Left renal cortex interstitium (tissue), 4 donors: ENCODE measurements at regions not wholly inside any gene's neighbourhood (a gene's known extent, or its start where the extent isn't known, plus 50 kb on each side); places are given as distances from the start of the nearest gene placed in this dataset.
A peak's percentile ranks its signal among the peaks of the same experiment; 100 is the strongest.
"Not testable (repeated sequence)": the region's sequence is repeated elsewhere in the genome, so short reads cannot be mapped to it uniquely, and the experiment has no call there.

ENCODE experiments used
- DNase-seq, 4 donors: peaks; one replicate each; pipeline ENCODE4 v3.0.0-alpha.2; 2013; ENCODE audit warnings: low read depth in 4 of 4, low spot score in 2 of 4, missing footprints in 1 of 4

DNA sequence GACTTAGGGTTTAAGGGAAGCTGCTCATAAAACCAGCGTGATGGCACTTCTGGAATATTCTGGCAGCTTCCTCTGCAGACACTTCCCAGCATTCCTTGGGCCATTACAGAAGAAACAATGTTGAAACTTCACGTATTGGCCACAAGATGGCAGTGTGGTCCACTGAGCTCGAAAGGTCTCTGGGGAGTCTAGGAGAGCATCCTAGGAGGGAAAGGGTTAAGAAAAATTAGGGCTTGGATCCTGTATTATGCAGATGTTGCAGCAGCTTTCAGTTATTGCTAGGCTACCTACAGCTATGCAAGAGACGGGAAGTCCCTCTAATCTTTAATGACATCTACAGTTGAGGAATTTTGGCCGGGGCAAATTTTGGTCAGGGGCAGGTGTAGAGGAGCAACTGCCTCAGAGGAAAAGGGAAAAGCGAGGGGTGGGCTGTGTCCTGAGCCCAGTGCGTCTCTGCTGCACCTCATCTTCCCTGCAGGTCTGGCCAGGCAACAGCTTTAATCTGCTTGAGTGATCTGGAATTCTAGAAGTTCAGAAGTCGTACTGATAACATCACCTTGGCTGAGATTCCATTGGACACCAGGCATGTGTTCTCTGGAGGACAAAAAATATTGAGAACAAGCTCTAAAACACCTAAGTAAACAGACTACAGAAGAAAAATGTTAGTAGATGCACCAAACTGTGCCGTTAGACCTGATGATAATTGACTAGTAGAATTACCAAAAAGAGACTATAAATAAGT is 220.8 kb upstream of the PRSS58 start:
- DNase-seq = peak in 1 of 4 donors; percentile 38

DNA sequence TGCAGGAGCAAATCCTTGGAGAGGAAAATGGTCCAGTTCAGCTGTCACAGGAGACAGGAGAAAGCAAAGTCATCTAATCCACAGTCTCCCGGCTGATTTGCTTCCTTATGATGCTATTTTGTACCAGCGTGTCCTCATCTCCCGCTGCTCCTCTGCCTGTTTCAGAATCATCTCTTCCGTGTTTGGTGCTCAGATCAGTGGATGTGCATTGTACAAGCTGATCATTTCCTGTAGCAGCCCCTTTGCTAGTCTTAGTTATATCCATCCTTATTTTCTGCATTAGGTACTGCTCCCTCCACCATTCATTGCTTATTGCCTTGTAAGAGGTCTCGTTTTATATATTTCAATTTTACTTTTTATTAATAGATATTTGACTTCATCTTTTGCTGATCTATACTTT is 219.9 kb upstream of the PRSS58 start:
- DNase-seq = not testable (repeated sequence)

DNA sequence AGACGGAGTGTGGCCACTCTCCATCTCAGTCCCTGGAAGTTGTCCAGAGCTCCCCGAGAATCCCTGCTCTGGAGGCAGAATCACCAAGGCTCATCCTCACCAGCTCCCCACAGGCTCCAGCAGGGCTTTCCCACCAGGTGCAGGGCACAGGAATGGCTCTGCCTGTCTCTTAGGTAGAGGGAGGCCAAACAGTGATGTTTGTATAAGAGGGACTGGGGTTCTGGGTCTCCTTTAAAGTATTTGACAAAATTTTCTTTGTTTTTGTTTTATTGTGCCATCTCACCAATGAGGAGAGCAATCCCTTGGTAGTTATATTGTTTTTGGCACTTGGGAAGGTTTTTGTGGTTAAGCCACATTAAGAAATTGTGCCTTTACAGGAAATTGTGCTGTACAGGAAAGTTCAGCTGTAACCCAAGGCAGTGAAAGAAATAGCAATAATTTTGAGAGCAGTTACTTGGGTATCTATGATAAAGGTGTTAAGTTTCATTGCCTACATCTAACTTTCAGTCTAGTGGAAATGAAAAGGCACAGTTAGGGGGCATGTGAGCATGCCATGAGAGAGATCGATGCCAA is 219.3 kb upstream of the PRSS58 start:
- DNase-seq = no peak

DNA sequence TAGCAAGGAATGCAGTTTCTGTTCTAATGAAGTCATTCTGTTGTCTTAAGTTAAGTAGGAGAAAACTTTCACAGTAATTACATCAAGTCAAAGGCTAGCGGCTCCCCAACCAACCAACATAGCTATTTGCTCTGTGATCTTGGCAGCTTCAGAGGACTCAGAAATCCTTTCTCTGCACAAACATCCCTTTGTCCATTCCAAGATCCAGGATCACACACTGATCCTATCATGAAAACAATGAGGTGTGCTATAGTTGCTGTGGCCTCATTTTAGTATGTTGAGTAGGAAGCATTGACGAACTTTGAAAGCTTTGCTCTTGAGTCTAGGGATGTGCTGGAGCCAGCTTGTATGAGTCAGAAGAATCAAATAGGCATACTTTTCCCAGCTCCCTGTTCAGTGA is 218.2 kb upstream of the PRSS58 start:
- DNase-seq = no peak

DNA sequence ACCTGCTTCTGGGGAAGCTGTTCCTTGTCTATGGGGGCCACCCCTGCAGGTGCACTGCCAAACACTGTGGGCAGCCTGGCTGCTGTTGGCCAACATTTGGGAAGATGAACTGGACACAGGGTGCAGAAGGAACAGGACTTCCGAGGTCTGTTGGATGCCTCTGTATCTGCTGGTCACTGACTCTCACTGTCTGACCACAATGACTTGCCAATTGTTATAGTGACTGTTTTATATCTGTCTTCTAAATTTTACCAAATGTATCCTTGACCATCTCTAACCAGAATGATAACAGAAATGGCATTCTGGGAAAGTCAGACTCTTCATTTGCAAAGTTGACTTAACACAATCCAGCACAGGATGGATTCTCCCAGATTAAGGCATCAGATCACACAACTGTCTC is 214.0 kb upstream of the PRSS58 start:
- DNase-seq = no peak

DNA sequence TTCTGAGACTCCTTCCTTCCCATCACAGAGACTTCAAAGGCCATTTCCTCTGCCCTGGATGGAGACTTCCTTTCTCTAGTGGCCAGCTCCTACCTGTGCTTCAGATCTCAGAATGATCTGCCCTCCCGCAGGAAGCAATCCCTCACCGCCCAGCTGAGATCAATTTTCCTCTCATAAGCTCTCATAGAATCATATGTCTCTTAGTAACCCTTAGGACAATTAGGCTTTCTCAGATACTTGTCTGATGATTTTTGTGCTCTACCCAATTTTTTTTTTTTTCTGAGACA is 212.6 kb upstream of the PRSS58 start:
- DNase-seq = no peak

DNA sequence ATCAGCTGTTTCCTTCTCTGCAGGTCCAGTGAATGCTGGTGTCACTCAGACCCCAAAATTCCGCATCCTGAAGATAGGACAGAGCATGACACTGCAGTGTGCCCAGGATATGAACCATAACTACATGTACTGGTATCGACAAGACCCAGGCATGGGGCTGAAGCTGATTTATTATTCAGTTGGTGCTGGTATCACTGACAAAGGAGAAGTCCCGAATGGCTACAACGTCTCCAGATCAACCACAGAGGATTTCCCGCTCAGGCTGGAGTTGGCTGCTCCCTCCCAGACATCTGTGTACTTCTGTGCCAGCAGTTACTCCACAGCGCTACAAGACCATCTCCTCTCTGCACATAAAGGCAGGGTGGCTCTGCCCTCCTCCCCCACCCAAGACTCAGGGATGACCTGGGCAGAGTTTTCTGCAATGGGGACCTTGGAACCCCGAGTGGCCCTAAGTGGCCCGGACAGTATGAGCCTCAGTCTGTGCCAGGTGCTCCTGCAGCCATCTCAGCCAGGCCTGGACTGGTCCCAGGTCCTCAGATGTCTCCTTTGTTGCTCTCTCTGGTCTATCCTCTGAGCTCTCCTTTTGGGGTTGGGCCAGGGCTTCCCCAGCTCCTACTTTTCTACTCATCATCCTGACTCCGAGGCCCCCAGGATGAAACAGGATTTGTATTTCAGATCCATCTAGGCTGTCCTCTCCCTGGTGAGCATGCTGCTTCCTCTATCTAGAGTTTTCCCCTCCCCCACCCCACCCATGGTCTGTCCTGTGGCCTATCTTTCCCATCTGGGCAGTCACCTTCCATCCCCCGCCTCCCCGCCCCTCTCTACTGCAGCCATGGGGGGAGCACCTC is 212.1 kb upstream of the PRSS58 start:
- no peak for DNase-seq

DNA sequence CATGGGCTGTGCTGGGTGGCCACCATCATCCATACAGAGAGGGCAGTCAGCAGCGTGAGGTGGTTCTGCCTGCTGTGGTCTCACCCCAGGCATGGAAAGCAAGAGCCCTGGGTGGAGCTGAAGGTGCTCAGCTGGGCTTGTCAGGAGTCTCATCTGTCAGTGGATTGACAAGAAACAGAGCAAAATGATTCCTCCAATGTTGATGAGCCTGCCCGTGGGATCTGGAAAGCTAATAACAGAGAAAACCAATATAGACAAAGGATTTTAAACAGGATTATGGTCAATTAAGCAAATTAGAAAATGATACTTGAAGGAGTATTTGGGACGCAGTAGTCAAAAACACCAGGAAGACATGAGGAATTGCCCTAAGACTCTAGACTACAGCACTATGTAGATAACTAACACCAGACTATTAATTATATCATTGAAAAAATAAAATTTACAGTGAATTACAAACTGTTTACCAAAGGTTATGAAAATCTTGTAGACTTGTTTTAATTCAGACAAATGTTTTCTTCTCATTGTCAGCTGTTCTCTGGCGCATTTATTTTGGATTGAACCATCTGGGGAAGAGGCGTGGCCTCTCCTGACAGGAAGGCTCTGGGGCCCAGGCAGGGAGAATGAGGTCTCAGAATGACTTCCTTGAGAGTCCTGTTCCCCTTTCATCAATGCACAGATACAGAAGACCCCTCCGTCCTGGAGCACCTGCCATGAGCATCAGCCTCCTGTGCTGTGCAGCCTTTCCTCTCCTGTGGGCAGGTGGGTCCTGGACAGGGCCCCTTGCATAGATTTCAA is 211.2 kb upstream of the PRSS58 start:
- no peak for DNase-seq

DNA sequence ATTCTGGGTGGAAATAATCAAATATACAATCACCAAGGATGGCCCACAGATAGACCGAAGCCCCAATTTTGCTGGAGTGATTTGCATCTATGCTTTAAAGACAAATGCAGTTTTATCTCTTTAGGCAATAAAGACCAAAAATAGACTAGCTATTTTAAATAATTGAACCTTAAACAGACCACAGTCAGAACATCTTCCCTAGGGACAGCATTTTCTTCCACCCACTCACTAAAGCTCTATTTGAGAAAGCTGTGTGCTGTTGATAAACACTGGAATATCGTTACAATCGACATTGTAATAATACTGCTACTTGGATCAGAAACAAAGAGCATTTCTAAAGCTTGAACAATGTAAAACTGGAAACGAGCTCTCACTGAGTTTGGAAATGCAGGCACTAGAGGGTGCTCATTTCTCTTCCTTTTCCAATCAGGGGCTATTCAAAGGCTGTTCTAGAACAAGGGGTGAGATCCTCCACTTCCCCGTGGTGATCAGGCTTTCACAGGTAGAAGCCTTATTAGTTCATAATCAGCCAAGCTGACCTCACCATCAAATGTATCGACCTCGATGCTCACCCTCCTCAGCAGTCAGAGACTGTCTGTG is 209.3 kb upstream of the PRSS58 start:
- not testable (repeated sequence) for DNase-seq

DNA sequence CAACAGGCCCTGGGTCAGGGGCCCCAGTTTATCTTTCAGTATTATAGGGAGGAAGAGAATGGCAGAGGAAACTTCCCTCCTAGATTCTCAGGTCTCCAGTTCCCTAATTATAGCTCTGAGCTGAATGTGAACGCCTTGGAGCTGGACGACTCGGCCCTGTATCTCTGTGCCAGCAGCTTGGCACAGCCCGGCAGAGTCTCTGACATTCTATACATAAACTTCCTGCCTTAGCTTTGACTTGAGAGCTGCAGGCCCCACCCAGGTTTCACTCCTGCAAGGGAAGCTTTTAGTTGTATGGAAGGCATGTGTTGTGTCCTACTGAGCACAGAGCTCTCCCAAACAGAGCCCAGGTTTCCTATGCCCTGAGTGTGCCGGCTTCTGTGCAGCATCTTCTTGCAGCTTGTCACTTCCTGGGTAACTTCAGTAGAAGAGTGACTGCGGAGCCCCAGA is 205.6 kb upstream of the PRSS58 start:
- DNase-seq = no peak

DNA sequence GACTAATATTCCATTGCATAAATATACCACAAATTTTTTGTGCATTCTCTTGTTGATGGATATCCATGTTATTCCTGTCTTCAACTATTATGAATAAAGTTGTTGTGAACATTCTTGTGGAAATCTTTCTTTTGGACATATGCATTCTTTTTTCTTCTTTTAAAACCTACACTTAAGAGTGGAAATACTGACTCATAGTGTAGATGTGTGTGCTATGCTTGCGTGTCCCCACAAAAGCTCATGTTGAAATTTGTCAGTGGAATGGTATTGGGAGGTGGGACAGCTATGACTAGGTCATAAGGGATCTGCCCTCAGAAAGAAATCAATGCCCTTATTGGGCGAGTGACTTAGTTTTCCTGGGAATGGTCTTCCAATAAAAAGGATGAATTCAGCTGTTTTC is 203.6 kb upstream of the PRSS58 start:
- no peak for DNase-seq

DNA sequence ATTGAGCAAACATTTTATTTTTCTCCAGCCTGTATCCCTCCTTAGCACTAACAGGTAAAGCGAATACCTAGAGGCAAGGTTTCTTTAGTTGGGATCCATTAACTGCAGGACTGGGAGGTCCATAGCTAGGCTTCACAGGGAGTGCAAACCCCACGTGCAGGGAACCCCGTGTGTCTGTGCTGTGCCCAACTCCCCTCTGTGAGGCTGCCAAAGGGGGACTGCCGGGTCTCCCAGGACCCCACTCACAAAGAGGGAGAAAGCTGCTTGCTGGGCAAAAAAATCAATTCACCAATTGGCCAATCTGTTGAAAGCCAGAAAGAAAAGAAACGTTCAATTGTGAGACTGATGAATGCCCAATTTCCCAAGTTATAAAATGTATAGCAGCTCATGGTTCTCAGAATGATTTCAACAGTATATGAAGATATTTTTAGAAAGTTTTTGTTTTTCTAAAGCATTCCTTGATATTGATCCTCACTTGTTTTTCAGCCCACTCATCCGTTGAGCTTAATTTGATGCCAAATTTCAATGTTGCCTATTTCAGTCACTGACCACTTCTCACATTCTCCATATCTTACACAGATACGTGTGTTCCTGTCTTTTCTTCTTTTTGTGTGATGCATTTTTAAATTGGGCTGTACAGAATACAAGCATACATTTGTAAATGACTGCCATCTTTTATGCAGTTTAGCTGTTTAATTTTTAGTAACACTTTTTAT is 202.7 kb upstream of the PRSS58 start:
- no peak for DNase-seq

DNA sequence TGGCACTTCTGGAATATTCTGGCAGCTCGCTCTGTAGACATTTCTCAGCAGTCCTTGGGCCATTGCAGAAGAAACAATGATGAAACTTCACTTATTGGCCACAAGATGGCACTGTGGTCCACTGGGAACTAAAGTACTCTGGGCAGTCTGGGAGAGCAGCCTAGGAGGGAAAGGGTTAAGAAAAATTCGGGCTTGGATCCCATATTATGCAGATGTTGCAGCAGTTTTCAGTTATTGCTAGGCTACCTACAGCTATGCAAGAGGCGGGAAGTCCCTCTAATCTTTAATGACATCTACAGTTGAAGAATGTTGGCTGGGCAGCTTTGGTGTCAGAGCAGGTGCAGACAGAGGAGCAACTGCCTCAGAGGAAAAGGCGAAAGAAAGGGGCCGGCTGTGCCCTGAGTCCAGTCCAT is 201.7 kb upstream of the PRSS58 start:
- DNase-seq = peak in 3 of 4 donors; percentile 28 to 52 (median 35)

DNA sequence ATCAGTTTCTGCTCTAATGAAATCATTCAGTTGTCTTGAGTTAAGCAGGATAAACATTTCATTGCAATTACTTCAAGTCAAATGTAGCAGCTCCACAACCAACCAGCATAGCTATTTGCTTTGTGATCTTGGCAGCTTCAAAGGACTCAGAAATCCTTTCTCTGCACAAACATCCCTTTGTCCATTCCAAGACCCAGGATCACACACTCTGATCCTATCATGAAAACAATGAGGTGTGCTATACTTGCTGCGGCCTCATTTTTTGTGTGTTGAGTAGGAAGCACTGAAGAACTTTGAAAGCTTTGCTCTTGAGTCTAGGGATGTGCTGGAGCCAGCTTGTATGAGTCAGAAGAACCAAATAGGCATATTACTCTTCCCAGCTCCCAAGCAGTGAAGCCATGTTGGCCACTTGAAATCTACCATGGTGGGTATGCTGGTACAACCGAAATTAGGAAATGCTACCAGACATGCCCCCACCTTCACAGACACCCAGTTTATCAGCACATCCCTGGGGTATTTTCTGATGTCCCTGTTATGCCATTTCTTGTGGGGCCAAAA is 199.4 kb upstream of the PRSS58 start:
- DNase-seq = no peak

DNA sequence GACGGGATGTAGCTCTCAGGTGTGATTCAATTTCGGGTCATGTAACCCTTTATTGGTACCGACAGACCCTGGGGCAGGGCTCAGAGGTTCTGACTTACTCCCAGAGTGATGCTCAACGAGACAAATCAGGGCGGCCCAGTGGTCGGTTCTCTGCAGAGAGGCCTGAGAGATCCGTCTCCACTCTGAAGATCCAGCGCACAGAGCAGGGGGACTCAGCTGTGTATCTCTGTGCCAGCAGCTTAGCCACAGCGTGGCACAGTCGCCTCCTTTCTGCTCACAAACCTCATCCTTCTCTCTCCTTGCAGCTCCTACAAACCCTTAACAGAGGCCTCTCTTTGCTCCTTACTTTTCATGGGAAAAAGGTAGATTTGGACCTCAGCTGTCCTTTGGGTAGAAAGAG is 197.5 kb upstream of the PRSS58 start:
- DNase-seq = no peak

DNA sequence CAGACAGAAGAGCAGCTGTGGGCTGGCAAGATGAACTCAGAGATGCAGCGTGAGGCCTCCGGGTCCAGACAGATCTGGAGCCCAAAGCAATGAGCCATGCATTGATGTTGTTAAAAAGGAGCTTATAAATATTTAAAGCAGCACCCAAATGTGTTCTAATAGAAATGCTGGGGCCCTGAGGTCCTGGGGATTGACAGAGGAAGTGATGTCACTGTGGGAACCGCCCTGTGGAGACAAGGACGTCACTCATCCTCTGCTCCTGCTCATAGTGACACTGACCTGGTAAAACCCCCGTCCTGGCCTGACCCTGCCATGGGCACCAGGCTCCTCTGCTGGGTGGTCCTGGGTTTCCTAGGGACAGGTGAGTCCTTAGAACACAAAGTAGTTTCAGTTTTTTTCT is 197.0 kb upstream of the PRSS58 start:
- DNase-seq = no peak

DNA sequence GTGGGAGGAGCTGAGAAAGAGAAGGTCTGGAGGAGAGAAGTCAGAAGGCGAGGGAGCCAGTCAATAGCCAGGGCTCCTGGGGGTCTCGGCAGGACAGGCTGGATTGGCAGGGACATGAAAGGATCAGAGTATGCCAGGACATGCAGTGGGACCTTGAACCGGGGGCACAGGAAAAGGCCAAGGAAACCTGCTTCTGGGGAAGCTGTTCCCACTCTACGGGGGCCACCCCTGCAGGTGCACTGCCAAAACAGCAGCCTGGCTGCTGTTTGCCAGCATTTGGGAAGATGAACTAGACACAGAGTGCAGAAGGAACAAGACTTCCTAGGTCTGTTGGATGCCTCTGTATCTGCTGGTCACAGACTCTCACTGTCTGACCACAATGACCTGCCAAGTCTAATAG is 194.9 kb upstream of the PRSS58 start:
- no peak for DNase-seq

DNA sequence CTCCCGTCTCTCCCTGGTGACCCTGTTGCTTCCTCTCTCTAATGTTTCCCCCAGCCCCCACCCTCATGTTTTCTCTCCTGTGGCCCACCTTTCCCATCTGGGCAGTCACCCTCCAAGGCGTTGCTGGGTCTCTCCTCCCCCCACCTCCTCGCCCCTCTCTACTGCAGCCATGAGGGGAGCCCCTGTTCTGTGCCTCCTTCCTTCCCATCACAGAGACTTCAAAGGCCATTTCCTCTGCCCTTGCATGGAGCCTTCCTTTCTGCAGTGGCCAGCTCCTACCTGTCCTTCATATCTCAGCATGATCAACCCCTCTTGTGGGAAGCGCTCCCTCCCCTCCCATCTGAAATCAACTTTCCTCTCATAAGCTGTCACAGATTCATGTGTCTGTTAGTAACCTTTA is 194.0 kb upstream of the PRSS58 start:
- DNase-seq = no peak

DNA sequence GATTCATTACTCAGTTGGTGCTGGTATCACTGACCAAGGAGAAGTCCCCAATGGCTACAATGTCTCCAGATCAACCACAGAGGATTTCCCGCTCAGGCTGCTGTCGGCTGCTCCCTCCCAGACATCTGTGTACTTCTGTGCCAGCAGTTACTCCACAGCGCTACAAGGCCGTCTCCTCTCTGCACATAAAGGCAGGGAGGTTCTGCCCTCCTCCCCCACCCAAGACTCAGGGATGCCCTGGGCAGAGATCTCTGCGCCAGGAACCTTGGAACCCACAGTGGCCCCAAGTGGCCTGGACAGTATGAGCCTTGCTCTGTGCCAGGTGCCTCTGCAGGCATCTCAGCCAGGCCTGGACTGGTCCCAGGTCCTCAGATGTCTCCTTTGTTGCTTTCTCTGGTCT is 193.4 kb upstream of the PRSS58 start:
- no peak for DNase-seq

DNA sequence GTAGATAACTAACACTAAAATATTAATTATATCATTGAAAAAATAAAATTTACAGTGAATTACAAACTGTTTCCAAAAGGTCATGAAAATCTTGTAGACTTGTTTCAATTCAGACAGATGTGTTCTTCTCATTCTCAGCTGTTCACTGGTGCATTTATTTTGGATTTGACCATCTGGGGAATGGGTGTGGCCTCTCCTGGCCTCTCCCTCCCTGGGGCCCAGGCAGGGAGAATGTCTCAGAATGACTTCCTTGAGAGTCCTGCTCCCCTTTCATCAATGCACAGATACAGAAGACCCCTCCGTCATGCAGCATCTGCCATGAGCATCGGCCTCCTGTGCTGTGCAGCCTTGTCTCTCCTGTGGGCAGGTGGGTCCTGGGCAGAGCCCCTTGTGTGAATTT is 192.8 kb upstream of the PRSS58 start:
- no peak for DNase-seq
